IMR-90 (cell line): ENCODE measurements at regions not wholly inside any gene's neighbourhood (a gene's known extent, or its start where the extent isn't known, plus 50 kb on each side); places are given as distances from the start of the nearest gene placed in this dataset.

Source experiments
- CEBPB ChIP-seq: IDR thresholded peaks from 2 replicates; pipeline ENCODE4 v1.6.1; 2012; ENCODE audit warnings: low read depth, low read length, improper control_type of control experiment
- POLR2A ChIP-seq: IDR thresholded peaks from 2 replicates; pipeline ENCODE4 v1.6.1; 2012; ENCODE audit warnings: mild to moderate bottlenecking, low read depth, low read length
- RFX5 ChIP-seq: IDR thresholded peaks from 2 replicates; pipeline ENCODE4 v1.8.0; 2012; ENCODE audit warnings: low read depth, mild to moderate bottlenecking, low read length, moderate library complexity
- TF ChIP-seq, protein P1 (sequence below): conservative IDR thresholded peaks from 2 replicates; pipeline ENCODE4 v1.5.1; 2012; ENCODE audit warnings: mild to moderate bottlenecking, low read depth, low read length, improper control_type of control experiment
- TF ChIP-seq, protein P2 (sequence below): fragments of 150-350 bp; IDR thresholded peaks from 2 replicates; pipeline ENCODE4 v1.6.1; 2017; ENCODE audit warnings: mild to moderate bottlenecking, antibody characterized with exemption, low read length, low read depth
- TF ChIP-seq, protein P3 (sequence below): fragments of 150-350 bp; IDR thresholded peaks from 2 replicates; pipeline ENCODE4 v1.6.1; 2016; ENCODE audit warnings: low read depth, mild to moderate bottlenecking, low read length, moderate library complexity, borderline replicate concordance

DNA sequence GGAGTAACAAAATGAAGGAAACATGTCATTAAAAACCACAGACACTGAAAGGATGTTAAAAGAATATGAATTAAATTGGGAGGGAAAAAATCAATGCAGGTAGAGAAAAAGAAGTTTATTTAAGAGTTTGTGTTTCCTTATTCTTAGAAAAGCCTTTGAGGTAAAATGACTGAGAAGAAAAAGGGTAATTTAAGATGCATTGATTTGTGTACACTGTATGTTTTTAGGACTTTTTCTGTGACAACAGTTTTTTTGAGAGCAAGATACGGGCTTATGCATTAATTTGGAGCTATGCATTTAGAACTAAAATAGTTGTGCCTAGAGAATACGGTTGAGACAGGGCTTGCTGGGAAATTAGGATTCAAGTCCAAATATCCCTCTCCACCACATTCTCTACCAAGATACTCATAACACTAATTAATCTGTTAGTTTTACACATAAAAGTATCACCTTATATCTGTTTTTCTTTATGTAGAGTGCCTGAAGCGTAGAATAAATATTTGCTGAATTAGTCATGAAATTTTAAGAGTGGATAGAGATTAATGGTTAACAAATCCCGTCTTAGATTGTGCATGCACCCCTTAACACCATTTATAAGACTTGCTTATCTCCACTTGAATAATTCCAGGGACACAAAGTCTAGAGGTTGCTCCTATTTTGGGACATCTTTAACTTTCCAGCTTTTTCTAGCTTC lies 232.5 kb downstream of the PCDH7 start:
- TF ChIP-seq RFX5 (no peak), POLR2A (no peak), CEBPB (no peak)
- TF ChIP-seq, protein P1, sequence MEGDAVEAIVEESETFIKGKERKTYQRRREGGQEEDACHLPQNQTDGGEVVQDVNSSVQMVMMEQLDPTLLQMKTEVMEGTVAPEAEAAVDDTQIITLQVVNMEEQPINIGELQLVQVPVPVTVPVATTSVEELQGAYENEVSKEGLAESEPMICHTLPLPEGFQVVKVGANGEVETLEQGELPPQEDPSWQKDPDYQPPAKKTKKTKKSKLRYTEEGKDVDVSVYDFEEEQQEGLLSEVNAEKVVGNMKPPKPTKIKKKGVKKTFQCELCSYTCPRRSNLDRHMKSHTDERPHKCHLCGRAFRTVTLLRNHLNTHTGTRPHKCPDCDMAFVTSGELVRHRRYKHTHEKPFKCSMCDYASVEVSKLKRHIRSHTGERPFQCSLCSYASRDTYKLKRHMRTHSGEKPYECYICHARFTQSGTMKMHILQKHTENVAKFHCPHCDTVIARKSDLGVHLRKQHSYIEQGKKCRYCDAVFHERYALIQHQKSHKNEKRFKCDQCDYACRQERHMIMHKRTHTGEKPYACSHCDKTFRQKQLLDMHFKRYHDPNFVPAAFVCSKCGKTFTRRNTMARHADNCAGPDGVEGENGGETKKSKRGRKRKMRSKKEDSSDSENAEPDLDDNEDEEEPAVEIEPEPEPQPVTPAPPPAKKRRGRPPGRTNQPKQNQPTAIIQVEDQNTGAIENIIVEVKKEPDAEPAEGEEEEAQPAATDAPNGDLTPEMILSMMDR = no peak
- TF ChIP-seq, protein P2, sequence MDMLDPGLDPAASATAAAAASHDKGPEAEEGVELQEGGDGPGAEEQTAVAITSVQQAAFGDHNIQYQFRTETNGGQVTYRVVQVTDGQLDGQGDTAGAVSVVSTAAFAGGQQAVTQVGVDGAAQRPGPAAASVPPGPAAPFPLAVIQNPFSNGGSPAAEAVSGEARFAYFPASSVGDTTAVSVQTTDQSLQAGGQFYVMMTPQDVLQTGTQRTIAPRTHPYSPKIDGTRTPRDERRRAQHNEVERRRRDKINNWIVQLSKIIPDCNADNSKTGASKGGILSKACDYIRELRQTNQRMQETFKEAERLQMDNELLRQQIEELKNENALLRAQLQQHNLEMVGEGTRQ = no peak
- TF ChIP-seq, protein P3, sequence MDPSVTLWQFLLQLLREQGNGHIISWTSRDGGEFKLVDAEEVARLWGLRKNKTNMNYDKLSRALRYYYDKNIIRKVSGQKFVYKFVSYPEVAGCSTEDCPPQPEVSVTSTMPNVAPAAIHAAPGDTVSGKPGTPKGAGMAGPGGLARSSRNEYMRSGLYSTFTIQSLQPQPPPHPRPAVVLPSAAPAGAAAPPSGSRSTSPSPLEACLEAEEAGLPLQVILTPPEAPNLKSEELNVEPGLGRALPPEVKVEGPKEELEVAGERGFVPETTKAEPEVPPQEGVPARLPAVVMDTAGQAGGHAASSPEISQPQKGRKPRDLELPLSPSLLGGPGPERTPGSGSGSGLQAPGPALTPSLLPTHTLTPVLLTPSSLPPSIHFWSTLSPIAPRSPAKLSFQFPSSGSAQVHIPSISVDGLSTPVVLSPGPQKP = no peak
